Thyroid gland (tissue), 4 donors: ENCODE measurements at regions not wholly inside any gene's neighbourhood (a gene's known extent, or its start where the extent isn't known, plus 50 kb on each side); places are given as distances from the start of the nearest gene placed in this dataset.

ENCODE experiments used
- DNase-seq, 2 donors: peaks; one replicate each; pipeline ENCODE4 v3.0.0-alpha.2; 2019
- H3K27ac ChIP-seq, 3 donors: fragments of 200-600 bp; sonication (generic); 1 replicate in 2 of 3; 2 replicates in 1 of 3; pipeline ENCODE4 v1.5.1; 2016 to 2019; ENCODE audit warnings: mild to moderate bottlenecking in 1 of 3, moderate library complexity in 1 of 3
- H3K27me3 ChIP-seq: fragments of 200-600 bp; sonication (generic); one replicate; pipeline ENCODE4 v1.5.1; 2019
- H3K36me3 ChIP-seq, 2 donors: fragments of 200-600 bp; sonication (generic); one replicate each; pipeline ENCODE4 v1.5.1; 2016 to 2019
- H3K4me1 ChIP-seq, 2 donors: fragments of 200-600 bp; sonication (generic); one replicate each; pipeline ENCODE4 v1.5.1; 2017 to 2019
- H3K4me3 ChIP-seq, 3 donors: fragments of 200-600 bp; sonication (generic); replicated peaks in 1 of 3; 1 replicate in 2 of 3; 2 replicates in 1 of 3; pipeline ENCODE4 v1.5.1; 2016; ENCODE audit warnings: mild to moderate bottlenecking in 1 of 3
- H3K9me3 ChIP-seq: fragments of 200-600 bp; sonication (generic); one replicate; pipeline ENCODE4 v1.5.1; 2017
- CTCF ChIP-seq, 6 experiments: fragments of 200-600 bp in 3 of 6; fragments of 450-650 bp in 3 of 6; sonication (generic) in 3 of 6; IDR thresholded peaks; one replicate each; pipeline ENCODE4 v1.5.1; 2016 to 2019; ENCODE audit warnings: antibody characterized with exemption in 6 of 6, mild to moderate bottlenecking in 2 of 6, inconsistent platforms in 1 of 6, moderate library complexity in 1 of 6
- POLR2A ChIP-seq, 2 donors: fragments of 450-650 bp; IDR thresholded peaks; one replicate each; pipeline ENCODE4 v1.6.1; 2017; ENCODE audit warnings: antibody characterized with exemption in 2 of 2, mild to moderate bottlenecking in 2 of 2, moderate library complexity in 1 of 2
- WGBS, 2 donors: methylation state at CpG; one replicate each; pipeline ENCODE4 v1.1.5; 2017; 5-methylcytosine and 5-hydroxymethylcytosine counted together
- intact Hi-C: fragments of 100-400 bp; cut with DNase I; formaldehyde crosslinking; loops from one replicate; pipeline ENCODE4 v1.15.1; 2023

GRCh38 chr2:158907926-158908456, 60.4 kb upstream of the TANC1 start:
- H3K27ac ChIP-seq, result no peak overlapping the region
- H3K27me3 ChIP-seq, result no peaks in the 10 kb centered on the region
- DNase-seq, result no peak
- H3K4me1 ChIP-seq, result no peaks in the 10 kb centered on the region
- intact Hi-C loops, result no loop called here
- no peaks in the 10 kb centered on the region for H3K9me3 ChIP-seq
- no peak for TF ChIP-seq POLR2A (IDR thresholded peaks at IDR 0.05)
- TF ChIP-seq CTCF (IDR thresholded peaks at IDR 0.05), result no peak
- H3K4me3 ChIP-seq, result no peak overlapping the region
- H3K36me3 ChIP-seq, result no peaks in the 10 kb centered on the region
- 80 to 87% methylated on average over 2 of the region's 2 CpGs for WGBS, 2 donors

- H3K4me1 ChIP-seq, result no peaks in the 10 kb centered on the region
- WGBS, 2 donors, result 58 to 76% methylated on average over 4 of the region's 4 CpGs
- TF ChIP-seq CTCF (IDR thresholded peaks at IDR 0.05), result no peak
- TF ChIP-seq POLR2A (IDR thresholded peaks at IDR 0.05), result no peak
- intact Hi-C loops, result no loop called here
- H3K27ac ChIP-seq, result no peak overlapping the region
- H3K9me3 ChIP-seq, result no peaks in the 10 kb centered on the region
- no peak overlapping the region for H3K4me3 ChIP-seq
- no peaks in the 10 kb centered on the region for H3K36me3 ChIP-seq
- H3K27me3 ChIP-seq, result no peaks in the 10 kb centered on the region
- DNase-seq, result no peak
Observed at GRCh38 chr2:158912112-158912511, 56.3 kb upstream of the TANC1 start.

GRCh38 chr2:158912765-158913164, 55.7 kb upstream of the TANC1 start:
- DNase-seq, result no peak
- WGBS, 2 donors, result 90 to 91% methylated on average over 1 of the region's 1 CpG
- intact Hi-C loops, result no loop called here

GRCh38 chr2:158914066-158914465, 54.4 kb upstream of the TANC1 start:
- TF ChIP-seq POLR2A (IDR thresholded peaks at IDR 0.05), result no peak
- Histone ChIP-seq H3K4me1 (no peaks in the 10 kb centered on the region), H3K27ac (no peak overlapping the region), H3K4me3 (no peak overlapping the region), H3K36me3 (no peaks in the 10 kb centered on the region), H3K27me3 (no peaks in the 10 kb centered on the region), H3K9me3 (no peaks in the 10 kb centered on the region)
- DNase-seq, result no peak
- intact Hi-C loops, result no loop called here

More at GRCh38 chr2:158912765-158913164, 55.7 kb upstream of the TANC1 start:
- no peaks in the 10 kb centered on the region for H3K9me3 ChIP-seq
- H3K27me3 ChIP-seq, result no peaks in the 10 kb centered on the region
- H3K36me3 ChIP-seq, result no peaks in the 10 kb centered on the region
- TF ChIP-seq CTCF (IDR thresholded peaks at IDR 0.05) (no peak), POLR2A (IDR thresholded peaks at IDR 0.05) (no peak)
- no peak overlapping the region for H3K27ac ChIP-seq
- no peaks in the 10 kb centered on the region for H3K4me1 ChIP-seq
- no peak overlapping the region for H3K4me3 ChIP-seq

- TF ChIP-seq POLR2A (IDR thresholded peaks at IDR 0.05), result no peak
- no peak for TF ChIP-seq CTCF (IDR thresholded peaks at IDR 0.05)
Observed at GRCh38 chr2:158914731-158915130, 53.7 kb upstream of the TANC1 start.

GRCh38 chr2:158917121-158917520, 51.3 kb upstream of the TANC1 start:
- H3K4me1 ChIP-seq, result no peaks in the 10 kb centered on the region
- no peak overlapping the region for H3K27ac ChIP-seq
- H3K4me3 ChIP-seq, result no peak overlapping the region
- WGBS, 2 donors, result 66 to 76% methylated on average over 2 of the region's 2 CpGs
- intact Hi-C loops, result no loop called here
- no peak for DNase-seq
- H3K9me3 ChIP-seq, result no peaks in the 10 kb centered on the region
- no peaks in the 10 kb centered on the region for H3K36me3 ChIP-seq
- no peak for TF ChIP-seq POLR2A (IDR thresholded peaks at IDR 0.05)
- H3K27me3 ChIP-seq, result no peaks in the 10 kb centered on the region

More at GRCh38 chr2:158914731-158915130, 53.7 kb upstream of the TANC1 start:
- Histone ChIP-seq H3K9me3 (no peaks in the 10 kb centered on the region), H3K27me3 (no peaks in the 10 kb centered on the region), H3K27ac (no peak overlapping the region), H3K36me3 (no peaks in the 10 kb centered on the region), H3K4me3 (no peak overlapping the region), H3K4me1 (no peaks in the 10 kb centered on the region)
- WGBS, 2 donors, result 84 to 85% methylated on average over 2 of the region's 2 CpGs
- intact Hi-C loops, result no loop called here
- DNase-seq, result no peak
